Sigmoid colon (tissue), 6 donors: ENCODE measurements at regions not wholly inside any gene's neighbourhood (a gene's known extent, or its start where the extent isn't known, plus 50 kb on each side); places are given as distances from the start of the nearest gene placed in this dataset.
A peak's percentile ranks its signal among the peaks of the same experiment; 100 is the strongest.

Experiments used
- DNase-seq: peaks from one replicate; pipeline ENCODE4 v3.0.0-alpha.2; 2019
- H3K27ac ChIP-seq, 4 donors: fragments of 200-600 bp; sonication (generic); one replicate each; pipeline ENCODE4 v1.5.1; 2016 to 2019; ENCODE audit warnings: mild to moderate bottlenecking in 1 of 4
- H3K27me3 ChIP-seq, 3 donors: fragments of 200-600 bp; sonication (generic); one replicate each; pipeline ENCODE4 v1.5.1; 2019; ENCODE audit warnings: mild to moderate bottlenecking in 1 of 3
- H3K36me3 ChIP-seq, 4 donors: fragments of 200-600 bp; sonication (generic); one replicate each; pipeline ENCODE4 v1.5.1; 2016 to 2019
- H3K4me1 ChIP-seq, 4 donors: fragments of 200-600 bp; sonication (generic); one replicate each; pipeline ENCODE4 v1.5.1; 2017 to 2019
- H3K4me3 ChIP-seq, 4 donors: fragments of 200-600 bp; sonication (generic); one replicate each; pipeline ENCODE4 v1.5.1; 2017 to 2019; ENCODE audit warnings: mild to moderate bottlenecking in 2 of 4, moderate library complexity in 1 of 4
- H3K9me3 ChIP-seq, 4 donors: fragments of 200-600 bp in 3 of 4; sonication (generic) in 3 of 4; one replicate each; pipeline versions ENCODE4 v1.5.1 to v1.6.1; 2013 to 2019
- EP300 ChIP-seq, 4 donors: sonication (generic); formaldehyde crosslinking; IDR thresholded peaks; one replicate each; pipeline ENCODE4 v1.6.1; 2017; ENCODE audit warnings: antibody characterized with exemption in 4 of 4
- POLR2A ChIP-seq, 2 donors: fragments of 450-650 bp; IDR thresholded peaks; one replicate each; pipeline ENCODE4 v1.6.1; 2016; ENCODE audit warnings: antibody characterized with exemption in 2 of 2, mild to moderate bottlenecking in 2 of 2, moderate library complexity in 2 of 2
- POLR2AphosphoS5 ChIP-seq, 4 donors: sonication (generic); formaldehyde crosslinking; IDR thresholded peaks; one replicate each; pipeline ENCODE4 v1.6.1; 2017; ENCODE audit warnings: antibody characterized with exemption in 4 of 4
- WGBS, 2 donors: extraction: QIAGEN DNeasy Blood & Tissue Kit; methylation state at CpG; one replicate each; pipeline ENCODE4 v1.1.7; 2013; 5-methylcytosine and 5-hydroxymethylcytosine counted together
- intact Hi-C: fragments of 100-400 bp; cut with DNase I; formaldehyde crosslinking; loops from one replicate; pipeline ENCODE4 v1.15.1; 2023
- TF ChIP-seq, protein P1 (sequence below), 4 experiments: fragments of 450-650 bp in 3 of 4; fragments of 200-600 bp in 1 of 4; IDR thresholded peaks; one replicate each; pipeline ENCODE4 v1.5.1; 2016 to 2019; ENCODE audit warnings: antibody characterized with exemption in 4 of 4, mild to moderate bottlenecking in 3 of 4, moderate library complexity in 2 of 4
- donor health status: healthy with polysubstance abuse.
- donor health status: healthy.

DNA sequence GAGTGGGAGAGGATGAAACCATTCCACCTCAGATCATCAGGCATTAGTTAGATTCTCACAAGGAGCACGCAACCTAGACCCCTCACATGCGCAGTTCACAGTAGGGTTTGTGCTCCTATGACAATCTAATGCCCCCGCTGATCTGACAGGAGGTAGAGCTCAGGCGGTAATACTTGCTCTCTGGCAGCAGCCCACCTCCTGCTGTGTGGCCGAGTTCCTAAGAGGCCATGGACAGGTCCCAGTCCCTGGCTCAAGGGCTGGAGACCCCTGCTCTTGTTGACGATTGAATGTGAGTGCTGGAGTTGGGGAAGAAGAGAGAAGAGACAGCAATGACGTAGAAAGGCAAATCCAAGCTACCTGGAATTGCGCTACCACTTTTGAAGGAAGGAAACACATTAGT, 267.2 kb downstream of the TFEC start:
- Histone ChIP-seq H3K27ac (no peak overlapping the region), H3K27me3 (no peaks in the 10 kb centered on the region), H3K4me1 (no peaks in the 10 kb centered on the region), H3K4me3 (no peak overlapping the region), H3K9me3 (no peaks in the 10 kb centered on the region), H3K36me3 (no peaks in the 10 kb centered on the region)
- DNase-seq, result no peak
- 88 to 89% methylated on average over 8 of the region's 8 CpGs for WGBS, 2 donors
- no peak for TF ChIP-seq POLR2A (IDR thresholded peaks at IDR 0.05)
- no peak for TF ChIP-seq EP300 (IDR thresholded peaks at IDR 0.05)
- TF ChIP-seq, protein P1, sequence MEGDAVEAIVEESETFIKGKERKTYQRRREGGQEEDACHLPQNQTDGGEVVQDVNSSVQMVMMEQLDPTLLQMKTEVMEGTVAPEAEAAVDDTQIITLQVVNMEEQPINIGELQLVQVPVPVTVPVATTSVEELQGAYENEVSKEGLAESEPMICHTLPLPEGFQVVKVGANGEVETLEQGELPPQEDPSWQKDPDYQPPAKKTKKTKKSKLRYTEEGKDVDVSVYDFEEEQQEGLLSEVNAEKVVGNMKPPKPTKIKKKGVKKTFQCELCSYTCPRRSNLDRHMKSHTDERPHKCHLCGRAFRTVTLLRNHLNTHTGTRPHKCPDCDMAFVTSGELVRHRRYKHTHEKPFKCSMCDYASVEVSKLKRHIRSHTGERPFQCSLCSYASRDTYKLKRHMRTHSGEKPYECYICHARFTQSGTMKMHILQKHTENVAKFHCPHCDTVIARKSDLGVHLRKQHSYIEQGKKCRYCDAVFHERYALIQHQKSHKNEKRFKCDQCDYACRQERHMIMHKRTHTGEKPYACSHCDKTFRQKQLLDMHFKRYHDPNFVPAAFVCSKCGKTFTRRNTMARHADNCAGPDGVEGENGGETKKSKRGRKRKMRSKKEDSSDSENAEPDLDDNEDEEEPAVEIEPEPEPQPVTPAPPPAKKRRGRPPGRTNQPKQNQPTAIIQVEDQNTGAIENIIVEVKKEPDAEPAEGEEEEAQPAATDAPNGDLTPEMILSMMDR (IDR thresholded peaks at IDR 0.05), result no peak
- no peak for TF ChIP-seq POLR2AphosphoS5 (IDR thresholded peaks at IDR 0.05)
- intact Hi-C loops, result no loop called here

DNA sequence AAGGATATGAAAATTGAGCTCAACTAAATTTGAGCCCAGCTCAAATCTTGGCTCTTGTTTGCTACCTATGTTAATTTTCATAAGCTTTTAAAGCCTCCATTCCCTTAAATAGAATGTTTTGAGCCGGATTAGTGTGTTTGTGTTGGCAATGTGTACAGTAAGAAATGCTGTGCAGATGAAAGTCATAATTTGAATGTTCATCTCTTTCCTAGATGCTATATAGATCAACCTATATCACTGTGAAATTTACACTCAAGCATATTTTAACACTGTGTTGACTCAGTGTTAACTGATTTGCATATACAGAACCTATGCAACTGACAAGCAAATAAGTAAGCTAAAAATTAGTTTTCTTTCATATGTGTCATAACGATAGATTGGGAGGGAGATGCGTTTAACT, 272.5 kb downstream of the TFEC start:
- no peak for TF ChIP-seq EP300 (IDR thresholded peaks at IDR 0.05)
- TF ChIP-seq POLR2AphosphoS5 (IDR thresholded peaks at IDR 0.05), result no peak
- TF ChIP-seq POLR2A (IDR thresholded peaks at IDR 0.05), result no peak
- TF ChIP-seq, protein P1 (IDR thresholded peaks at IDR 0.05), result no peak
- Histone ChIP-seq H3K36me3 (no peaks in the 10 kb centered on the region), H3K4me3 (no peak overlapping the region), H3K27me3 (no peaks in the 10 kb centered on the region), H3K4me1 (no peaks in the 10 kb centered on the region), H3K27ac (no peak overlapping the region), H3K9me3 (no peaks in the 10 kb centered on the region)
- DNase-seq, result no peak
- intact Hi-C loops, result no loop called here
- WGBS, 2 donors, result 88 to 91% methylated on average over 3 of the region's 3 CpGs

DNA sequence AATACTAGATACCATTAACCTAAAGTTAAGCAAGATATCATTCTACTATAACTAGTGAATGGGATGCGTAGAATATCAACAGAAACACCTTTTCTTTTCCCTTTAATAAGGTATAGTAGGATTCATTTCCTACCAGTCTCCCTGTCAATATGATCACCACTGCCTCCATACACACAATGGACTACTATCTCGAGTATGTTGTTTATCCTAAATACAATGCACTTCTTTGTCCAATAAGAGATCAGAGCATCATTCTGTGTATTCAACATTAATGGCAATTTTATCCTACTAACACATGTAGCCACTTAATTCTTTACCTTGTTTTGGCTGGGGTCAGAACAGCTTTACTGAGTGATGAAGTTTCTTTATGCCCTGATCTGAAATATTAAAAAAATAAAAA, 276.3 kb downstream of the TFEC start:
- no peak overlapping the region for H3K4me3 ChIP-seq
- DNase-seq, result no peak
- no peak for TF ChIP-seq EP300 (IDR thresholded peaks at IDR 0.05)
- TF ChIP-seq POLR2AphosphoS5 (IDR thresholded peaks at IDR 0.05), result no peak
- no peak for TF ChIP-seq POLR2A (IDR thresholded peaks at IDR 0.05)
- TF ChIP-seq, protein P1 (IDR thresholded peaks at IDR 0.05), result no peak
- H3K9me3 ChIP-seq, result no peaks in the 10 kb centered on the region
- 77 to 81% methylated on average over 2 of the region's 2 CpGs for WGBS, 2 donors
- peaks cover 0 to 1% (median 0%) of the 10 kb centered on the region in 4 donors for H3K4me1 ChIP-seq
- H3K27ac ChIP-seq, result no peak overlapping the region
- intact Hi-C loops, result no loop called here
- H3K27me3 ChIP-seq, result no peaks in the 10 kb centered on the region
- H3K36me3 ChIP-seq, result no peaks in the 10 kb centered on the region

DNA sequence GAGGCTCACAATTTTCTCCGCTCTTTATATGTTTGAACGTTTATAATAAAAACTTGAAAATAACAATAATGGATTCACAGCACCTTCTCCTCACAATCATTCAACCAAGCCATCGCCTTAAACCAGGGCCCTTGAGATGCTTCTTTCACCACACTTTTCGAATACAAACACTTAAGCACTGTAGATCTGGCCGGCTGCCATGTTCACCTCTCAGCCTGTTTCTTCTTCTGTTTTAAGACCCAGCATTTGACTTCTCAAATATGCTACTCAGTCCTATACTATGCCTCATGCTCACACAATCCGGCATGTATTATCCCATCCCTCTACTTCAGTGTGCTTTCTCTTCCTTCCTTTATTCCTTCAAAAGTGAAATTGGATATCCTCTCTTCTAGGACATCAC, 280.6 kb downstream of the TFEC start:
- peak; percentile 63 for DNase-seq
- WGBS, 2 donors, result 80 to 85% methylated on average over 6 of the region's 6 CpGs
- Histone ChIP-seq H3K27ac (peak overlapping the region in 1 of 4 donors; percentile 16), H3K9me3 (no peaks in the 10 kb centered on the region), H3K4me3 (no peak overlapping the region), H3K4me1 (peaks cover 0 to 21% (median 7%) of the 10 kb centered on the region in 4 donors), H3K36me3 (no peaks in the 10 kb centered on the region), H3K27me3 (no peaks in the 10 kb centered on the region)
- TF ChIP-seq POLR2A (IDR thresholded peaks at IDR 0.05) (no peak), POLR2AphosphoS5 (IDR thresholded peaks at IDR 0.05) (no peak), EP300 (IDR thresholded peaks at IDR 0.05) (no peak)
- TF ChIP-seq, protein P1 (IDR thresholded peaks at IDR 0.05), result no peak
- intact Hi-C loops, result no loop called here

DNA sequence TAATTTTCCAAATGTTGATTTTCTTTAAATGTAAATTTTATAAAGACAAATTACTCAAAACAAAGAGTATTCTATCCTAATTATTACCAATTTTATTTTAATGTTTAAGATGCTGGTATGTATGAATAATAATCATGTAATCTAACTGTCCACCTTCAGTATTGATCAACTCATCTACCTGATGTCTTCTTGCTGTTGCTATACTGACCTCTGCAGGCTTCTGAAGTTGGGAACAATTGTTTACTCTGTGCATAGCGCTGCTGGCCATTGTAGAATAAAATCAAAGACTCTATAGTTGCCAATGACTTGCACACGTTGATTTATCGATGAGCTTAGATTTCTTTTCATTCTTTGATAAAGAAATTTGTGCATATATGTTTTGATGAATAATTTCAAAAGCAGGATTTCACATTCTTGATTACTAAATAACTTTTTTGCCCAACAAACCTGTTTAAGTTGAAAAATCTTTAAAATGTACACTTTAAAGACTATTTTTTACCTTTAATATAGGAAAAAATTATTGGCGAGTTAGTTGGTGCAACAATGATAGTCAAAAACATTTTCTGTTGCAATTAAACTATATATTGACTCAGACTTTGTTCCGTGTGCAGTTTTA, 282.3 kb downstream of the TFEC start:
- intact Hi-C loops, result no loop called here
- Histone ChIP-seq H3K9me3 (no peaks in the 10 kb centered on the region), H3K27ac (no peak overlapping the region), H3K36me3 (no peaks in the 10 kb centered on the region), H3K27me3 (no peaks in the 10 kb centered on the region), H3K4me3 (no peak overlapping the region), H3K4me1 (peaks cover 0 to 21% (median 7%) of the 10 kb centered on the region in 4 donors)
- WGBS, 2 donors, result 19 to 61% methylated on average over 5 of the region's 5 CpGs
- DNase-seq, result no peak
- no peak for TF ChIP-seq POLR2AphosphoS5 (IDR thresholded peaks at IDR 0.05)
- TF ChIP-seq, protein P1 (IDR thresholded peaks at IDR 0.05), result peak in 1 of 4 experiments; percentile 20
